ENCODE measurements at regions not wholly inside any gene's neighbourhood (a gene's known extent, or its start where the extent isn't known, plus 50 kb on each side); places are given as distances from the start of the nearest gene placed in this dataset.
"Not testable (repeated sequence)": the region's sequence is repeated elsewhere in the genome, so short reads cannot be mapped to it uniquely, and the experiment has no call there.

GRCh38 chr20:29427201-29428060 is 1830.0 kb upstream of the DEFB115 start:
- no peak for DNase-seq

GRCh38 chr20:29430531-29430930 is 1826.9 kb upstream of the DEFB115 start:
- no peak for DNase-seq

- not testable (repeated sequence) for DNase-seq
Measured at GRCh38 chr20:29440721-29441120, 1816.7 kb upstream of the DEFB115 start.

- not testable (repeated sequence) for DNase-seq
Measured at GRCh38 chr20:29443206-29443781, 1814.2 kb upstream of the DEFB115 start.

GRCh38 chr20:29443819-29444218 is 1813.6 kb upstream of the DEFB115 start:
- DNase-seq: no peak

GRCh38 chr20:29445050-29445907 is 1812.2 kb upstream of the DEFB115 start:
- peak; percentile 31 for DNase-seq

- DNase-seq: not testable (repeated sequence)
Measured at GRCh38 chr20:29447517-29448484, 1809.7 kb upstream of the DEFB115 start.

- no peak for DNase-seq
Measured at GRCh38 chr20:29448806-29449470, 1808.5 kb upstream of the DEFB115 start.

GRCh38 chr20:29452186-29452585 is 1805.3 kb upstream of the DEFB115 start:
- no peak for DNase-seq

GRCh38 chr20:29456987-29457693 is 1800.3 kb upstream of the DEFB115 start:
- DNase-seq: not testable (repeated sequence)

- no peak for DNase-seq
Measured at GRCh38 chr20:29472606-29473005, 1784.9 kb upstream of the DEFB115 start.

- DNase-seq: not testable (repeated sequence)
Measured at GRCh38 chr20:29492840-29493239, 1764.6 kb upstream of the DEFB115 start.

GRCh38 chr20:29496767-29497166 is 1760.7 kb upstream of the DEFB115 start:
- DNase-seq: not testable (repeated sequence)

GRCh38 chr20:29497261-29497671 is 1760.2 kb upstream of the DEFB115 start:
- no peak for DNase-seq

- peak; percentile 8 for DNase-seq
Measured at GRCh38 chr20:29497684-29498083, 1759.8 kb upstream of the DEFB115 start.

GRCh38 chr20:29500738-29501137 is 1756.7 kb upstream of the DEFB115 start:
- not testable (repeated sequence) for DNase-seq

- not testable (repeated sequence) for DNase-seq
Measured at GRCh38 chr20:29514634-29515033, 1742.8 kb upstream of the DEFB115 start.

- not testable (repeated sequence) for DNase-seq
Measured at GRCh38 chr20:29516847-29517246, 1740.6 kb upstream of the DEFB115 start.

GRCh38 chr20:29519610-29520241 is 1737.7 kb upstream of the DEFB115 start:
- DNase-seq: not testable (repeated sequence)

- not testable (repeated sequence) for DNase-seq
Measured at GRCh38 chr20:29533566-29534177, 1723.8 kb upstream of the DEFB115 start.

Measured in activated gamma-delta T cell treated with Interleukin-2 at 50 U/mL for 16 hours (primary cell).